GM23248 (cell line): ENCODE measurements at regions not wholly inside any gene's neighbourhood (a gene's known extent, or its start where the extent isn't known, plus 50 kb on each side); places are given as distances from the start of the nearest gene placed in this dataset.

Source experiments
- DNase-seq: peaks from one replicate; pipeline ENCODE4 v3.0.0-alpha.2; 2015
- H2AFZ ChIP-seq: fragments of 200-600 bp; sonication (generic); 2 replicates; pipeline ENCODE4 v1.6.1; 2016; ENCODE audit warnings: antibody characterized with exemption
- H3F3A ChIP-seq: fragments of 200-600 bp; sonication (generic); 2 replicates; pipeline ENCODE4 v1.6.1; 2016; ENCODE audit warnings: mild to moderate bottlenecking, antibody characterized with exemption, mixed run types; ENCODE audit not compliant: insufficient read depth
- H3K27ac ChIP-seq: fragments of 200-600 bp; sonication (generic); 2 replicates; pipeline ENCODE4 v1.5.1; 2016; ENCODE audit warnings: mild to moderate bottlenecking
- H3K27me3 ChIP-seq: fragments of 200-600 bp; sonication (generic); replicated peaks from 2 replicates; pipeline ENCODE4 v1.6.1; 2016; ENCODE audit warnings: mild to moderate bottlenecking; ENCODE audit not compliant: insufficient read depth
- H3K36me3 ChIP-seq: fragments of 200-600 bp; sonication (generic); 2 replicates; pipeline ENCODE4 v1.6.1; 2016; ENCODE audit warnings: low read depth, mild to moderate bottlenecking
- H3K4me1 ChIP-seq: fragments of 200-600 bp; sonication (generic); 2 replicates; pipeline ENCODE4 v1.6.1; 2016; ENCODE audit warnings: mild to moderate bottlenecking; ENCODE audit not compliant: insufficient read depth
- H3K4me2 ChIP-seq: fragments of 200-600 bp; sonication (generic); one replicate; pipeline ENCODE4 v1.6.1; 2016; ENCODE audit warnings: mild to moderate bottlenecking; ENCODE audit not compliant: unreplicated experiment
- H3K4me3 ChIP-seq: fragments of 200-600 bp; sonication (generic); 2 replicates; pipeline ENCODE4 v1.5.1; 2016; ENCODE audit warnings: mild to moderate bottlenecking
- H3K79me2 ChIP-seq: fragments of 200-600 bp; sonication (generic); 2 replicates; pipeline ENCODE4 v1.6.1; 2016; ENCODE audit warnings: mild to moderate bottlenecking; ENCODE audit not compliant: insufficient read depth
- H3K9ac ChIP-seq: fragments of 200-600 bp; sonication (generic); 2 replicates; pipeline ENCODE4 v1.6.1; 2016; ENCODE audit warnings: mild to moderate bottlenecking
- H3K9me2 ChIP-seq: fragments of 200-600 bp; sonication (generic); 2 replicates; pipeline ENCODE4 v1.6.1; 2016; ENCODE audit warnings: mixed run types, mild to moderate bottlenecking, moderate library complexity; ENCODE audit not compliant: insufficient read depth
- H3K9me3 ChIP-seq: fragments of 200-600 bp; sonication (generic); one replicate; pipeline ENCODE4 v1.6.1; 2017; ENCODE audit warnings: low read depth
- H4K20me1 ChIP-seq: fragments of 200-600 bp; sonication (generic); 2 replicates; pipeline ENCODE4 v1.6.0; 2016; ENCODE audit not compliant: insufficient read depth
- EZH2 ChIP-seq: fragments of 200-600 bp; sonication (generic); IDR thresholded peaks from 2 replicates; pipeline ENCODE4 v1.6.1; 2018; ENCODE audit warnings: antibody characterized with exemption, mild to moderate bottlenecking; ENCODE audit not compliant: insufficient read depth, poor library complexity, severe bottlenecking
- EZH2phosphoT487 ChIP-seq: fragments of 200-600 bp; sonication (generic); IDR thresholded peaks from 2 replicates; pipeline ENCODE4 v1.6.1; 2018; ENCODE audit warnings: antibody characterized with exemption, moderate library complexity, mild to moderate bottlenecking, low read depth; ENCODE audit not compliant: insufficient read depth
- WGBS, 2 experiments: methylation state at CpG; one replicate each; pipeline ENCODE4 v1.1.6; 2015 to 2017; ENCODE audit warnings: low lambda C conversion rate in 2 of 2, low coverage in 1 of 2; ENCODE audit errors: missing lambda C conversion rate in 2 of 2; 5-methylcytosine and 5-hydroxymethylcytosine counted together
- in situ Hi-C: fragments of 300-500 bp; cut with MboI; formaldehyde crosslinking; loops from 2 replicates; pipeline ENCODE4 v1.15.0; 2020

GRCh38 chr5:3995954-3996619 is 400.5 kb downstream of the IRX1 start:
- Histone ChIP-seq H4K20me1 (no peaks in the 10 kb centered on the region), H3K9me3 (no peaks in the 10 kb centered on the region), H3K79me2 (no peaks in the 10 kb centered on the region), H3K27ac (no peak overlapping the region), H3K9me2 (no peaks in the 10 kb centered on the region), H3K4me2 (no peak overlapping the region), H3K9ac (no peak overlapping the region), H3F3A (no peaks in the 10 kb centered on the region), H2AFZ (no peak overlapping the region), H3K4me3 (no peak overlapping the region), H3K36me3 (no peaks in the 10 kb centered on the region), H3K4me1 (no peaks in the 10 kb centered on the region), H3K27me3 (no peaks in the 10 kb centered on the region)
- DNase-seq = no peak
- no peak for TF ChIP-seq EZH2
- in situ Hi-C loops = no loop called here
- WGBS, 2 experiments = 36 to 37% methylated on average over 8 of the region's 8 CpGs

GRCh38 chr5:3996707-3997336 is 401.2 kb downstream of the IRX1 start:
- Histone ChIP-seq H3K27me3 (no peaks in the 10 kb centered on the region), H3F3A (no peaks in the 10 kb centered on the region), H3K79me2 (no peaks in the 10 kb centered on the region), H3K27ac (no peak overlapping the region), H3K9me2 (no peaks in the 10 kb centered on the region), H3K36me3 (no peaks in the 10 kb centered on the region), H2AFZ (no peak overlapping the region), H3K4me2 (no peak overlapping the region), H3K4me3 (no peak overlapping the region), H4K20me1 (no peaks in the 10 kb centered on the region), H3K9ac (no peak overlapping the region), H3K4me1 (no peaks in the 10 kb centered on the region), H3K9me3 (no peaks in the 10 kb centered on the region)
- 44 to 48% methylated on average over 11 of the region's 11 CpGs for WGBS, 2 experiments
- DNase-seq = no peak
- no peak for TF ChIP-seq EZH2phosphoT487
- TF ChIP-seq EZH2 = no peak
- in situ Hi-C loops = no loop called here

GRCh38 chr5:3997670-3998069 is 402.0 kb downstream of the IRX1 start:
- Histone ChIP-seq H3K9ac (no peak overlapping the region), H4K20me1 (no peaks in the 10 kb centered on the region), H3K4me3 (no peak overlapping the region), H3F3A (no peaks in the 10 kb centered on the region), H3K4me2 (no peak overlapping the region), H2AFZ (no peak overlapping the region), H3K4me1 (no peaks in the 10 kb centered on the region), H3K36me3 (no peaks in the 10 kb centered on the region), H3K27me3 (no peaks in the 10 kb centered on the region), H3K79me2 (no peaks in the 10 kb centered on the region), H3K9me3 (no peaks in the 10 kb centered on the region), H3K9me2 (no peaks in the 10 kb centered on the region), H3K27ac (no peak overlapping the region)
- no peak for DNase-seq
- in situ Hi-C loops = no loop called here
- WGBS, 2 experiments = 63% methylated on average over 4 of the region's 4 CpGs
- TF ChIP-seq EZH2 (no peak), EZH2phosphoT487 (no peak)

GRCh38 chr5:3999929-4000328 is 404.3 kb downstream of the IRX1 start:
- TF ChIP-seq EZH2 (no peak), EZH2phosphoT487 (no peak)
- DNase-seq = no peak
- Histone ChIP-seq H3K9me2 (no peaks in the 10 kb centered on the region), H3K4me1 (no peaks in the 10 kb centered on the region), H3F3A (no peaks in the 10 kb centered on the region), H3K36me3 (no peaks in the 10 kb centered on the region), H3K27ac (no peak overlapping the region), H3K79me2 (no peaks in the 10 kb centered on the region), H2AFZ (no peak overlapping the region), H3K4me3 (no peak overlapping the region), H3K4me2 (no peak overlapping the region), H4K20me1 (no peaks in the 10 kb centered on the region), H3K9me3 (no peaks in the 10 kb centered on the region), H3K9ac (no peak overlapping the region), H3K27me3 (no peaks in the 10 kb centered on the region)
- in situ Hi-C loops = no loop called here
- WGBS, 2 experiments = 35 to 45% methylated on average over 4 of the region's 4 CpGs

- no peaks in the 10 kb centered on the region for H3K27me3 ChIP-seq
- H2AFZ ChIP-seq = no peak overlapping the region
- no peak overlapping the region for H3K27ac ChIP-seq
- 34 to 50% methylated on average over 12 of the region's 12 CpGs for WGBS, 2 experiments
- in situ Hi-C loops = no loop called here
- no peaks in the 10 kb centered on the region for H3K9me2 ChIP-seq
- no peaks in the 10 kb centered on the region for H3K36me3 ChIP-seq
- H3K9ac ChIP-seq = no peak overlapping the region
- H3K9me3 ChIP-seq = no peaks in the 10 kb centered on the region
- no peaks in the 10 kb centered on the region for H4K20me1 ChIP-seq
- H3F3A ChIP-seq = no peaks in the 10 kb centered on the region
- no peaks in the 10 kb centered on the region for H3K79me2 ChIP-seq
- H3K4me1 ChIP-seq = no peaks in the 10 kb centered on the region
- no peak for TF ChIP-seq EZH2
- no peak for TF ChIP-seq EZH2phosphoT487
- DNase-seq = no peak
- no peak overlapping the region for H3K4me2 ChIP-seq
- no peak overlapping the region for H3K4me3 ChIP-seq
These were observed 405.4 kb downstream of the IRX1 start for GRCh38 chr5:4001004-4001403.
